AG04450 (cell line): ENCODE measurements at regions not wholly inside any gene's neighbourhood (a gene's known extent, or its start where the extent isn't known, plus 50 kb on each side); places are given as distances from the start of the nearest gene placed in this dataset.
"Not testable (repeated sequence)": the region's sequence is repeated elsewhere in the genome, so short reads cannot be mapped to it uniquely, and the experiment has no call there.

Source experiments
- CTCF ChIA-PET: fragments of 300-600, 350-600 bp; formaldehyde crosslinking; extraction: SDS; loops from one replicate; lab custom pipeline; 2022; ENCODE audit warnings: antibody characterized with exemption, inconsistent platforms; lab: Charles Lee
- POLR2A ChIA-PET: fragments of 350-600 bp; formaldehyde crosslinking; extraction: SDS; loops from one replicate; lab custom pipeline; 2021; ENCODE audit warnings: antibody characterized with exemption, inconsistent platforms; lab: Yijun Ruan, JAX
- DNase-seq: peaks from one replicate; pipeline ENCODE4 v3.0.0-alpha.2; 2011; ENCODE audit warnings: low read depth, low spot score
- H3K27ac ChIP-seq: one replicate; pipeline ENCODE4 v1.5.1; 2012; ENCODE audit warnings: low read depth, low read length, control low read depth
- H3K27me3 ChIP-seq: one replicate; pipeline ENCODE4 v1.6.0; 2012; ENCODE audit warnings: low read length; ENCODE audit not compliant: control insufficient read depth, insufficient read depth
- H3K4me3 ChIP-seq: 2 replicates; pipeline ENCODE4 v1.5.1; 2011; ENCODE audit warnings: mild to moderate bottlenecking, low read depth, low read length, control low read depth
- H3K9me3 ChIP-seq: 2 replicates; pipeline ENCODE4 v1.5.1; 2012; ENCODE audit warnings: low read length; ENCODE audit not compliant: control insufficient read depth, insufficient read depth
- TF ChIP-seq, protein P1 (sequence below): IDR thresholded peaks from 2 replicates; pipeline ENCODE4 v1.5.1; 2011; ENCODE audit warnings: low read depth, low read length, control low read depth, inconsistent platforms

DNA sequence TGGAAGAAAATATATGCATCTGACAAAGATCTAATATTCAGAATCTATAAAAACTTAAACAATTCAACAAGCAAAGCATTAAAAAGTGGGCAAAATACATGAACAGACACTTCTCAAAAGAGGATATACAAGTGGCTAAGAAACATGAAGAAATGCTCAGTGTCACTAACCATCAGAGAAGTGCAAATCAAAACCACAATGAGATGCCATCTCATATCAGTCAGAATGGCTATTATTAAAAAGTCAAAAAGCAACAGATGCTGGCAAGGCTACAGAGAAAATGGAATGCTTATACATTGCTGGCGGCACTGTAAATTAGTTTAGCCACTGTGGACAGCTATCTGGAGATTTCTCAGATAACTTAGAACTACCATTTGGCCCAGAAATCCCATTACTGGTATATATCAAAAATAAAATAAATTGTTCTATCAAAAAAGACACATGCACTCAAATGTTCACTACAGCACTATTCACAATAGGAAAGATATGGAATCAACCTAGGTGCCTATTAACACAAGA lies 179.5 kb downstream of the PCTP start:
- Histone ChIP-seq H3K9me3 (no peaks in the 10 kb centered on the region), H3K27ac (no peak overlapping the region), H3K27me3 (no peaks in the 10 kb centered on the region), H3K4me3 (no peak overlapping the region)
- TF ChIP-seq, protein P1, sequence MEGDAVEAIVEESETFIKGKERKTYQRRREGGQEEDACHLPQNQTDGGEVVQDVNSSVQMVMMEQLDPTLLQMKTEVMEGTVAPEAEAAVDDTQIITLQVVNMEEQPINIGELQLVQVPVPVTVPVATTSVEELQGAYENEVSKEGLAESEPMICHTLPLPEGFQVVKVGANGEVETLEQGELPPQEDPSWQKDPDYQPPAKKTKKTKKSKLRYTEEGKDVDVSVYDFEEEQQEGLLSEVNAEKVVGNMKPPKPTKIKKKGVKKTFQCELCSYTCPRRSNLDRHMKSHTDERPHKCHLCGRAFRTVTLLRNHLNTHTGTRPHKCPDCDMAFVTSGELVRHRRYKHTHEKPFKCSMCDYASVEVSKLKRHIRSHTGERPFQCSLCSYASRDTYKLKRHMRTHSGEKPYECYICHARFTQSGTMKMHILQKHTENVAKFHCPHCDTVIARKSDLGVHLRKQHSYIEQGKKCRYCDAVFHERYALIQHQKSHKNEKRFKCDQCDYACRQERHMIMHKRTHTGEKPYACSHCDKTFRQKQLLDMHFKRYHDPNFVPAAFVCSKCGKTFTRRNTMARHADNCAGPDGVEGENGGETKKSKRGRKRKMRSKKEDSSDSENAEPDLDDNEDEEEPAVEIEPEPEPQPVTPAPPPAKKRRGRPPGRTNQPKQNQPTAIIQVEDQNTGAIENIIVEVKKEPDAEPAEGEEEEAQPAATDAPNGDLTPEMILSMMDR: no peak
- no peak for DNase-seq
- CTCF ChIA-PET: no interaction called here
- POLR2A ChIA-PET: no interaction called here

DNA sequence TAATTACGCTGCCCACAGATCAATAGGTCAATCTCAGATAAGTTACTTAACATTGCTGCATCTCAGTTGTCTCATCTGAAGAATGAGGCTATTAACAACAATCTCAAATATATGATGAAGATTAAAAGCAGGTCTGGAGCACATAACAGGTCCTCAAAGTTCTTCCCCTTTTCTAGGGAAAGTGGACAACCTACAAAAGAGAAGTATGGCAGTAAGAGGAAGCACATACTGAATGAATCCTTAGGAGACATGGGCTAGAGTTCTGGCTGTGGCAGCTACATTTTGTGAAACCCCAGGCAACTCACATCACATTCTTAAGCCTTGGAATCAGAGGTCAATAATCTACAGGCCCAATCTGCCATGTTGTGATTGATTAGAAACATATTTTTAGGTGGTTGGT lies 180.6 kb downstream of the PCTP start:
- CTCF ChIA-PET: no interaction called here
- Histone ChIP-seq H3K27ac (no peak overlapping the region), H3K4me3 (no peak overlapping the region), H3K27me3 (no peaks in the 10 kb centered on the region), H3K9me3 (no peaks in the 10 kb centered on the region)
- POLR2A ChIA-PET: no interaction called here
- DNase-seq: no peak
- TF ChIP-seq, protein P1: no peak

DNA sequence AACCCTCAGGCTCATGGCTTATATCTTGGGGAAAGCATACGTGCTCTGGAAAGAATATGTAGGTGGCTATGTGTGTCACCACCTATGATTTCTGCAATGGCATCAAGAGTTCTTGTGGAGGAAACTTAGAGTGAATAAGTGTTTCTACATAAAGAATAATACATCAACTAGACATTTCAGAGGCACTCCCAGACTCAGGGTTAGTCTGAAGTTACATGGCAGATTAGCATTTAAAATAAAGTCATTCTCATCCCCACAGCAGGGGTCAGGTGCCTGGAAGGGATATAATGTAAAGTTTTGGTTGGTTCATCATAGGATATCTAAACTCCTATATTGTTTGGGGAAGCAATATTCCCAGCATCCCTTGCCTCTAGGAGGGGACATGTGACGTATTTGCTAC lies 182.1 kb downstream of the PCTP start:
- H3K27ac ChIP-seq: no peak overlapping the region
- CTCF ChIA-PET: no interaction called here
- no peaks in the 10 kb centered on the region for H3K27me3 ChIP-seq
- H3K4me3 ChIP-seq: no peak overlapping the region
- TF ChIP-seq, protein P1: no peak
- no peaks in the 10 kb centered on the region for H3K9me3 ChIP-seq
- POLR2A ChIA-PET: no interaction called here
- DNase-seq: no peak

DNA sequence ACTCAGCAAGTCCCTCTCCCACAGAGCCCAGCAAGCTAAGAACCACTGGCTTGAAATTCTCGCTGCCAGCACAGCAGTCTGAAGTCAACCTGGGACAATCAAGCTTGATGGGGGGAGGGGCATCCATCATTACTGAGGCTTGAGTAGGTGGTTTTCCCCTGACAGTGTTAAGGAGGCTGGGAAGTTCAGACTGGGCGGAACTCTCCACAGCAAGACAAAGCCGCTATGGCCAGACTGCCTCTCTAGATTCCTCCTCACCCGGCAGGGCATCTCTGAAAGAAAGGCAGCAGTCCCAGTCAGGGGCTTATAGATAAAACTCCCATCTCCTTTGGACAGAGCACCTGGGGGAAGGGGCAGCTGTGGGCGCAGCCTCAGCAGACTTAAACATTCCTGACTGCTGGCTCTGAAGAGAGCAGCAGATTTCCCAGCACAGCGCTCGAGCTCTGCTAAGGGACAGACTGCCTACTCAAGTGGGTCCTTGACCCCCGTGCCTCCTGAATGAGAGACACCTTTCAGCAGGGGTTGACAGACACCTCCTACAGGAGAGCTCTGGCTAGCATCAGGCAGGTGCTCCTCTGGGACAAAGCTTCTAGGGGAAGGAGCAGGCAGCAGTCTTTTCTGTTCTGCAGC lies 188.4 kb downstream of the PCTP start:
- H3K9me3 ChIP-seq, CTCF ChIA-PET, H3K27ac ChIP-seq, H3K27me3 ChIP-seq, DNase-seq, H3K4me3 ChIP-seq: not testable (repeated sequence)
- POLR2A ChIA-PET: interaction anchor here (0.6 kb wide), 1 partner anchor 35 kb away, joined by 3 read pairs; no protein-coding TSS in a partner anchor

DNA sequence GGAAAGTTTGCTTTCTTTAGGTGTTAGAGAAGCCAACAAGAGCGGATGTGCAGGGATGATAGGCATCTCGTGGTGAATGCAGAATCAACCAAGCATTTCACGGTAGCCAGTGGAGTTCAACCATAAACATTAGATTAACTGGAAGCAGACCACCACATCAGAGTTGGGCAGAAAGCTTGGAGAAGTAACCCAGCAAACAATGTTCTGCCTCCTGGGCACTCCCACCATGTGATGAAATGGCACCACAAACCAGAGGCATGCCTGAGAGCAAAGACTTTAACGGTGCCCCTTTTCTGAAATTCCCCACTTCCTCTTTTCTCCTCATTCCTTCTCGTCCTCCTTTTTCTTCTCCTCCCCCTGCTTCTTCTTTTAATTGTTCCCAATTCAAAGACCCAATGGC lies 193.5 kb upstream of the ANKFN1 start:
- ChIA-PET CTCF (no interaction called here), POLR2A (no interaction called here)
- Histone ChIP-seq H3K9me3 (no peaks in the 10 kb centered on the region), H3K27me3 (no peaks in the 10 kb centered on the region), H3K4me3 (no peak overlapping the region), H3K27ac (no peak overlapping the region)
- no peak for DNase-seq
- TF ChIP-seq, protein P1: no peak
